ENCODE measurements at regions not wholly inside any gene's neighbourhood (a gene's known extent, or its start where the extent isn't known, plus 50 kb on each side); places are given as distances from the start of the nearest gene placed in this dataset.

- CTCF ChIA-PET = no interaction called here
- POLR2A ChIA-PET = no interaction called here
- intact Hi-C loops (cut with micrococcal nuclease) = no loop called here
Observed at GRCh38 chr2:11907190-11907589, 160.8 kb downstream of the LPIN1 start.

More at GRCh38 chr2:11907190-11907589, 160.8 kb downstream of the LPIN1 start:
- H3K4me2 ChIP-seq (ENCODE audit: insufficient read depth, low read length) = no peak overlapping the region
- H3K79me2 ChIP-seq (ENCODE audit: control insufficient read depth, insufficient read depth, low read length) = no peaks in the 10 kb centered on the region
- H3K9ac ChIP-seq (replicated peaks; ENCODE audit: extremely low read depth, insufficient read depth, low read length) = no peak overlapping the region
- H4K20me1 ChIP-seq (replicated peaks; ENCODE audit: control insufficient read depth, extremely low read depth, insufficient read depth, low read length) = no peaks in the 10 kb centered on the region
- H2AFZ ChIP-seq (ENCODE audit: low read depth, low read length) = no peak overlapping the region
- no peaks in the 10 kb centered on the region for H3K4me1 ChIP-seq (ENCODE audit: control insufficient read depth, extremely low read depth, insufficient read depth, low read length)
- H3K27ac ChIP-seq (ENCODE audit: insufficient read depth, low read depth, low read length) = no peak overlapping the region
- no peak overlapping the region for H3K4me3 ChIP-seq (replicated peaks in 1 of 3; ENCODE audit: insufficient read depth in 1 of 3, low read depth in 1 of 3, low read length in 3 of 3)
- H3K9me3 ChIP-seq (replicated peaks; ENCODE audit: control insufficient read depth, insufficient read depth, low read length) = no peaks in the 10 kb centered on the region
- FAIRE-seq (no peak), DNase-seq (ENCODE audit: low read depth, low spot score) (no peak)
- dilution Hi-C loops (cut with MboI; ENCODE audit: extremely low pct_ligation_motif_present, low sequenced_read_pairs) = no loop called here
- no peaks in the 10 kb centered on the region for H3K36me3 ChIP-seq (ENCODE audit: control insufficient read depth in 2 of 2, extremely low read depth in 1 of 2, insufficient read depth in 2 of 2, low read length in 2 of 2)
- H3K9me1 ChIP-seq (replicated peaks; ENCODE audit: control insufficient read depth, extremely low read depth, insufficient read depth, low read length) = no peaks in the 10 kb centered on the region
- H3K27me3 ChIP-seq (ENCODE audit: control insufficient read depth in 2 of 2, insufficient read depth in 2 of 2, low read length in 2 of 2) = no peaks in the 10 kb centered on the region
- BruUV-seq (replicated peaks) = no TSS peak
- TF ChIP-seq POLR2AphosphoS5 (IDR thresholded peaks at IDR 0.05; ENCODE audit: insufficient read depth, low read depth, low read length) (no peak), GATA2 (IDR thresholded peaks at IDR 0.05; ENCODE audit: insufficient read depth, insufficient read length, low read depth, low read length) (no peak), MYC (IDR thresholded peaks at IDR 0.05; ENCODE audit: low read depth, low read length) (no peak), MAX (IDR thresholded peaks at IDR 0.05; ENCODE audit: insufficient read depth, insufficient read length) (no peak), CTCF (IDR thresholded peaks at IDR 0.05; ENCODE audit: extremely low read depth in 1 of 2, insufficient read depth in 1 of 2, low read depth in 1 of 2, low read length in 2 of 2) (no peak), FOS (IDR thresholded peaks at IDR 0.05; ENCODE audit: borderline replicate concordance, insufficient read depth, low read length) (no peak), EZH2 (IDR thresholded peaks at IDR 0.05; ENCODE audit: borderline replicate concordance, low read depth, low read length, severe bottlenecking) (no peak), JUN (IDR thresholded peaks at IDR 0.05; ENCODE audit: borderline replicate concordance, insufficient read depth, insufficient read length, low read depth) (no peak), POLR2A (IDR thresholded peaks at IDR 0.05; ENCODE audit: low read depth, low read length) (no peak)

Data from endothelial cell of umbilical vein (primary cell).